HCT116 (cell line): ENCODE measurements at regions not wholly inside any gene's neighbourhood (a gene's known extent, or its start where the extent isn't known, plus 50 kb on each side); places are given as distances from the start of the nearest gene placed in this dataset.
A peak's percentile ranks its signal among the peaks of the same experiment; 100 is the strongest.

ENCODE experiments used
- ATAC-seq: fragments of 200-7000 bp; cut with Tn5 transposase; 2 replicates; pipeline ENCODE4 v1.9.1; 2020; ENCODE audit warnings: mild to moderate bottlenecking, moderate library complexity
- BruUV-seq: library from RNA; stranded (reverse); fragments of 400-500 nt; replicated peaks from 2 replicates; lab custom pipeline; 2021; lab: Mats Ljungman, UMichigan
- CTCF ChIA-PET: fragments of 300-600 bp; sonication (Branson Sonifier 250); formaldehyde crosslinking; loops from one replicate; lab custom pipeline; 2021; ENCODE audit warnings: antibody characterized with exemption; lab: Charles Lee
- POLR2A ChIA-PET: fragments of 300-600, 350-600 bp; sonication (Branson Sonifier 250); formaldehyde crosslinking; loops from one replicate; lab custom pipeline; 2021; ENCODE audit warnings: antibody characterized with exemption; lab: Charles Lee
- RAD21 ChIA-PET, 2 experiments: fragments of 300-600 bp; sonication (Branson Sonifier 250); formaldehyde crosslinking; loops; one replicate each; lab custom pipeline; 2023; ENCODE audit warnings: low total read pairs in 2 of 2; ENCODE audit not compliant: uncharacterized antibody in 2 of 2, unreplicated experiment in 2 of 2, low non-redundant PET in 1 of 2; lab: Charles Lee
- DNase-seq: peaks from one replicate; pipeline ENCODE4 v3.0.0-alpha.2; 2010; ENCODE audit warnings: low read depth, low spot score
- H2AFZ ChIP-seq: fragments of 200-600 bp; shearing (Covaris generic), sonication (generic); 2 replicates; pipeline ENCODE4 v1.6.1; 2017; ENCODE audit warnings: low read depth, mixed run types, mixed read lengths, antibody characterized with exemption, low read length; ENCODE audit not compliant: poor library complexity, severe bottlenecking
- H3K27ac ChIP-seq: 2 replicates; pipeline ENCODE4 v1.5.1; 2012; ENCODE audit warnings: low read depth, low read length
- H3K27me3 ChIP-seq: fragments of 200-600 bp; sonication (generic); 2 replicates; pipeline ENCODE4 v1.6.1; 2016; ENCODE audit warnings: mixed run types, low read length, mixed read lengths; ENCODE audit not compliant: insufficient read depth
- H3K36me3 ChIP-seq, 2 experiments: fragments of 200-500 bp in 1 of 2; fragments of 200-600 bp in 1 of 2; sonication (Bioruptor generic) in 1 of 2; sonication (generic) in 1 of 2; 2 replicates each; pipeline versions ENCODE4 v1.5.1 to v1.6.1; 2014 to 2016; ENCODE audit warnings: low read length in 2 of 2, inconsistent platforms in 1 of 2, mixed read lengths in 1 of 2, mixed run types in 1 of 2; ENCODE audit not compliant: insufficient read depth in 2 of 2, control insufficient read depth in 1 of 2
- H3K4me1 ChIP-seq, 2 experiments: fragments of 200-600 bp in 1 of 2; sonication (generic) in 1 of 2; 2 replicates each; pipeline versions ENCODE4 v1.5.1 to v1.6.1; 2012 to 2017; ENCODE audit warnings: low read length in 2 of 2, inconsistent platforms in 1 of 2, mild to moderate bottlenecking in 1 of 2, mixed read lengths in 1 of 2, mixed run types in 1 of 2, moderate library complexity in 1 of 2; ENCODE audit not compliant: insufficient read depth in 2 of 2, control insufficient read depth in 1 of 2
- H3K4me2 ChIP-seq: fragments of 200-600 bp; sonication (generic); 2 replicates; pipeline ENCODE4 v1.6.1; 2017; ENCODE audit warnings: mixed run types, low read length, mixed read lengths
- H3K4me3 ChIP-seq, 2 experiments: fragments of 200-600 bp in 1 of 2; sonication (generic) in 1 of 2; replicated peaks in 1 of 2; 2 replicates each; pipeline ENCODE4 v1.5.1; 2011 to 2016; ENCODE audit warnings: low read length in 2 of 2, control low read depth in 1 of 2, low read depth in 1 of 2, mild to moderate bottlenecking in 1 of 2, mixed read lengths in 1 of 2, mixed run types in 1 of 2
- H3K79me2 ChIP-seq: fragments of 200-600 bp; sonication (generic); 2 replicates; pipeline ENCODE4 v1.6.1; 2017; ENCODE audit warnings: mild to moderate bottlenecking, mixed run types, low read length, moderate library complexity, mixed read lengths; ENCODE audit not compliant: insufficient read depth
- H3K9ac ChIP-seq: fragments of 200-600 bp; sonication (generic); 2 replicates; pipeline ENCODE4 v1.6.1; 2016; ENCODE audit warnings: low read length, mixed read lengths
- H3K9me2 ChIP-seq: fragments of 200-600 bp; sonication (generic), shearing (Covaris generic); 2 replicates; pipeline ENCODE4 v1.6.1; 2017; ENCODE audit warnings: mixed run types, mild to moderate bottlenecking, moderate library complexity; ENCODE audit not compliant: insufficient read depth
- H3K9me3 ChIP-seq, 2 experiments: fragments of 200-500 bp in 1 of 2; fragments of 200-600 bp in 1 of 2; sonication (Bioruptor generic) in 1 of 2; sonication (generic) in 1 of 2; 2 replicates each; pipeline ENCODE4 v1.6.1; 2014 to 2017; ENCODE audit warnings: low read length in 2 of 2, mixed read lengths in 2 of 2, inconsistent platforms in 1 of 2, low read depth in 1 of 2, mild to moderate bottlenecking in 1 of 2, mixed run types in 1 of 2, moderate library complexity in 1 of 2; ENCODE audit not compliant: control insufficient read depth in 1 of 2, insufficient read depth in 1 of 2
- H4K20me1 ChIP-seq: fragments of 200-600 bp; sonication (generic), shearing (Covaris generic); 2 replicates; pipeline ENCODE4 v1.6.1; 2017; ENCODE audit warnings: mixed run types, mild to moderate bottlenecking, moderate library complexity; ENCODE audit not compliant: insufficient read depth
- CBX3 ChIP-seq: IDR thresholded peaks from 2 replicates; pipeline ENCODE4 v1.6.1; 2012; ENCODE audit warnings: low read depth
- CEBPB ChIP-seq: IDR thresholded peaks from 2 replicates; pipeline ENCODE4 v1.6.1; 2012; ENCODE audit warnings: low read depth
- ELF1 ChIP-seq: IDR thresholded peaks from 2 replicates; pipeline ENCODE4 v1.6.1; 2012; ENCODE audit warnings: low read depth, borderline replicate concordance
- EZH2phosphoT487 ChIP-seq: fragments of 200-600 bp; IDR thresholded peaks from 2 replicates; pipeline ENCODE4 v1.6.1; 2018; ENCODE audit warnings: antibody characterized with exemption, borderline replicate concordance
- FOSL1 ChIP-seq: IDR thresholded peaks from 2 replicates; pipeline ENCODE4 v1.6.1; 2012; ENCODE audit warnings: low read depth
- JUND ChIP-seq: IDR thresholded peaks from 2 replicates; pipeline ENCODE4 v1.6.1; 2012
- POLR2A ChIP-seq: IDR thresholded peaks from 2 replicates; pipeline ENCODE4 v1.7.0; 2011; ENCODE audit warnings: borderline replicate concordance; ENCODE audit not compliant: insufficient read depth, insufficient read length; ENCODE audit errors: extremely low read depth
- RAD21 ChIP-seq: IDR thresholded peaks from 2 replicates; pipeline ENCODE4 v1.6.1; 2012; ENCODE audit warnings: low read depth, mild to moderate bottlenecking
- SIN3A ChIP-seq: IDR thresholded peaks from 2 replicates; pipeline ENCODE4 v1.6.1; 2012; ENCODE audit warnings: low read depth
- SP1 ChIP-seq: IDR thresholded peaks from 2 replicates; pipeline ENCODE4 v1.6.1; 2012; ENCODE audit warnings: low read depth
- SRF ChIP-seq: IDR thresholded peaks from 2 replicates; pipeline ENCODE4 v1.6.1; 2012; ENCODE audit warnings: low read depth
- YY1 ChIP-seq: IDR thresholded peaks from 2 replicates; pipeline ENCODE4 v1.6.1; 2011; ENCODE audit warnings: low read length, low read depth, moderate library complexity, mild to moderate bottlenecking; ENCODE audit not compliant: insufficient replicate concordance; ENCODE audit errors: extremely low read depth
- ZFX ChIP-seq: fragments of 450-650 bp; IDR thresholded peaks from 2 replicates; pipeline ENCODE4 v1.6.1; 2017
- ZNF274 ChIP-seq: fragments of 200-500 bp; sonication (Bioruptor generic); IDR thresholded peaks from 2 replicates; pipeline ENCODE4 v1.6.1; 2014; ENCODE audit warnings: mild to moderate bottlenecking, low read depth, low read length, inconsistent platforms
- intact Hi-C: fragments of 100-400 bp; cut with micrococcal nuclease; formaldehyde crosslinking; loops from 2 replicates; pipeline ENCODE4 v1.10.0; 2022
- TF ChIP-seq, protein P1 (sequence below), 3 experiments: fragments of 200-600 bp in 1 of 3; sonication (generic) in 1 of 3; IDR thresholded peaks in 2 of 3; conservative IDR thresholded peaks in 1 of 3; 2 replicates each; pipeline ENCODE4 v1.5.1; 2012 to 2017; ENCODE audit warnings: low read depth in 2 of 3, low read length in 2 of 3, antibody characterized with exemption in 1 of 3, borderline replicate concordance in 1 of 3, control low read depth in 1 of 3, mild to moderate bottlenecking in 1 of 3, mixed read lengths in 1 of 3, mixed run types in 1 of 3, moderate library complexity in 1 of 3; ENCODE audit not compliant: insufficient read depth in 1 of 3
- TF ChIP-seq, protein P2 (sequence below): IDR thresholded peaks from 2 replicates; pipeline ENCODE4 v1.6.1; 2012
- TF ChIP-seq, protein P3 (sequence below): IDR thresholded peaks from 2 replicates; pipeline ENCODE4 v1.6.1; 2012
- TF ChIP-seq, protein P4 (sequence below): IDR thresholded peaks from 2 replicates; pipeline ENCODE4 v1.6.1; 2011; ENCODE audit warnings: mild to moderate bottlenecking, low read length, moderate library complexity; ENCODE audit not compliant: insufficient replicate concordance; ENCODE audit errors: extremely low read depth

DNA sequence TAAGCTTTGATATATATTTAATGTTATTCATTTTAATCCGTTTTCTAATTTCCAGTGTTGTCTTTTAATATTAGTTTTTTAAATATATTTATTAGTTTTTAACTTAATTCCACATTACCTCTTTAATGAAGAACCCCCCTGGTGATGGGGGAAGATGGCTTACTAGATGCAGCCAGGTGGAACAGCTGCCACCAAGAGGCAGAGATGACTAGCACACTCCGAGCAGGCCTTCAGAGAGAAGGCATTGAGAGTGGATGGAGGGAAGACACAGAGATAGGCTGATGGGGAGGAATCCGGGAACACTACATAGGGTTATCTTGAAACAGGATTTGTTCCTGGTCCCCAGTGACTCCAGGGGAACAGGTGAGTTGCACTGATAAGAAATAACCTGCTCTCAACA is 771.6 kb downstream of the LRFN5 start:
- Histone ChIP-seq H4K20me1 (no peaks in the 10 kb centered on the region), H3K36me3 (no peaks in the 10 kb centered on the region), H3K9me2 (no peaks in the 10 kb centered on the region), H3K27me3 (no peaks in the 10 kb centered on the region), H3K4me3 (no peak overlapping the region), H3K4me1 (no peaks in the 10 kb centered on the region), H2AFZ (no peak overlapping the region), H3K9me3 (no peaks in the 10 kb centered on the region), H3K79me2 (no peaks in the 10 kb centered on the region), H3K9ac (no peak overlapping the region), H3K27ac (no peak overlapping the region), H3K4me2 (no peak overlapping the region)
- ATAC-seq (peak; percentile 53; the same call in 1 of the 2 replicates), DNase-seq (no peak)
- ChIA-PET CTCF (no interaction called here), RAD21 (no interaction called here), POLR2A (no interaction called here)
- TF ChIP-seq, protein P1, sequence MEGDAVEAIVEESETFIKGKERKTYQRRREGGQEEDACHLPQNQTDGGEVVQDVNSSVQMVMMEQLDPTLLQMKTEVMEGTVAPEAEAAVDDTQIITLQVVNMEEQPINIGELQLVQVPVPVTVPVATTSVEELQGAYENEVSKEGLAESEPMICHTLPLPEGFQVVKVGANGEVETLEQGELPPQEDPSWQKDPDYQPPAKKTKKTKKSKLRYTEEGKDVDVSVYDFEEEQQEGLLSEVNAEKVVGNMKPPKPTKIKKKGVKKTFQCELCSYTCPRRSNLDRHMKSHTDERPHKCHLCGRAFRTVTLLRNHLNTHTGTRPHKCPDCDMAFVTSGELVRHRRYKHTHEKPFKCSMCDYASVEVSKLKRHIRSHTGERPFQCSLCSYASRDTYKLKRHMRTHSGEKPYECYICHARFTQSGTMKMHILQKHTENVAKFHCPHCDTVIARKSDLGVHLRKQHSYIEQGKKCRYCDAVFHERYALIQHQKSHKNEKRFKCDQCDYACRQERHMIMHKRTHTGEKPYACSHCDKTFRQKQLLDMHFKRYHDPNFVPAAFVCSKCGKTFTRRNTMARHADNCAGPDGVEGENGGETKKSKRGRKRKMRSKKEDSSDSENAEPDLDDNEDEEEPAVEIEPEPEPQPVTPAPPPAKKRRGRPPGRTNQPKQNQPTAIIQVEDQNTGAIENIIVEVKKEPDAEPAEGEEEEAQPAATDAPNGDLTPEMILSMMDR (IDR thresholded peaks at IDR 0.05 in 2 of 3, conservative IDR thresholded peaks at IDR 0.05 in 1 of 3; ENCODE audit: borderline replicate concordance in 1 of 3, insufficient read depth in 1 of 3, low read depth in 2 of 3, low read length in 2 of 3): 0 out of 6 replicates have a peak, but pooled peaks of 1 of the 3 experiments have one; percentile 10
- TF ChIP-seq SIN3A: no peak
- intact Hi-C loops: no loop called here
- BruUV-seq: no TSS peak

DNA sequence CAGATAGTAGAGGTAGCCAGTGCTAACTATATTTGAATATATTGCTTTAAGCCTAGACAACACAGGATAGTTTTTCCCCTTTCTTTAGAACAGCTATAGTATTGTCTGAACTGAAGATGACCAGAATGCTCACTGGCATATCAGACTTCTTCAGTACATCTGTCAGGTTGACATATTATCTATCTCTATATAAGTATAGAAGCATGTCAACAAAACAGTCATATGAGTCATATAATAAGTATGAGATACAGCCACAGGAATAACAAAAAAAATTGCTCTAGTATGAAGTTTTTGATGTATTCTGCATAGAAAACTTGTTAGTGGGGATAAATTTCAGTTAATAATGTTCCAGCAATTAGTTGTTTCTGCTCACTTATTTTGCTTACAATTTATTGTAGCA is 767.7 kb downstream of the LRFN5 start:
- Histone ChIP-seq H3K9ac (no peak overlapping the region), H3K4me2 (no peak overlapping the region), H3K27ac (no peak overlapping the region), H3K4me3 (no peak overlapping the region), H3K27me3 (no peaks in the 10 kb centered on the region), H3K9me2 (no peaks in the 10 kb centered on the region), H3K79me2 (no peaks in the 10 kb centered on the region), H3K9me3 (no peaks in the 10 kb centered on the region), H4K20me1 (no peaks in the 10 kb centered on the region), H3K4me1 (no peaks in the 10 kb centered on the region), H3K36me3 (no peaks in the 10 kb centered on the region), H2AFZ (no peak overlapping the region)
- TF ChIP-seq, protein P2, sequence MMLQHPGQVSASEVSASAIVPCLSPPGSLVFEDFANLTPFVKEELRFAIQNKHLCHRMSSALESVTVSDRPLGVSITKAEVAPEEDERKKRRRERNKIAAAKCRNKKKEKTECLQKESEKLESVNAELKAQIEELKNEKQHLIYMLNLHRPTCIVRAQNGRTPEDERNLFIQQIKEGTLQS: no peak
- no peak for TF ChIP-seq FOSL1
- TF ChIP-seq ELF1: no peak
- TF ChIP-seq ZFX: no peak
- TF ChIP-seq, protein P3, sequence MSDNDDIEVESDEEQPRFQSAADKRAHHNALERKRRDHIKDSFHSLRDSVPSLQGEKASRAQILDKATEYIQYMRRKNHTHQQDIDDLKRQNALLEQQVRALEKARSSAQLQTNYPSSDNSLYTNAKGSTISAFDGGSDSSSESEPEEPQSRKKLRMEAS: no peak
- TF ChIP-seq ZNF274: no peak
- TF ChIP-seq SP1: no peak
- no peak for TF ChIP-seq JUND
- TF ChIP-seq CEBPB: no peak
- no peak for TF ChIP-seq CBX3
- TF ChIP-seq, protein P4, sequence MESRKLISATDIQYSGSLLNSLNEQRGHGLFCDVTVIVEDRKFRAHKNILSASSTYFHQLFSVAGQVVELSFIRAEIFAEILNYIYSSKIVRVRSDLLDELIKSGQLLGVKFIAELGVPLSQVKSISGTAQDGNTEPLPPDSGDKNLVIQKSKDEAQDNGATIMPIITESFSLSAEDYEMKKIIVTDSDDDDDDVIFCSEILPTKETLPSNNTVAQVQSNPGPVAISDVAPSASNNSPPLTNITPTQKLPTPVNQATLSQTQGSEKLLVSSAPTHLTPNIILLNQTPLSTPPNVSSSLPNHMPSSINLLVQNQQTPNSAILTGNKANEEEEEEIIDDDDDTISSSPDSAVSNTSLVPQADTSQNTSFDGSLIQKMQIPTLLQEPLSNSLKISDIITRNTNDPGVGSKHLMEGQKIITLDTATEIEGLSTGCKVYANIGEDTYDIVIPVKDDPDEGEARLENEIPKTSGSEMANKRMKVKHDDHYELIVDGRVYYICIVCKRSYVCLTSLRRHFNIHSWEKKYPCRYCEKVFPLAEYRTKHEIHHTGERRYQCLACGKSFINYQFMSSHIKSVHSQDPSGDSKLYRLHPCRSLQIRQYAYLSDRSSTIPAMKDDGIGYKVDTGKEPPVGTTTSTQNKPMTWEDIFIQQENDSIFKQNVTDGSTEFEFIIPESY: no peak
- no peak for TF ChIP-seq POLR2A
- TF ChIP-seq SRF: no peak
- no peak for TF ChIP-seq YY1
- TF ChIP-seq EZH2phosphoT487: no peak
- TF ChIP-seq RAD21: no peak
- ChIA-PET RAD21 (no interaction called here), POLR2A (no interaction called here), CTCF (no interaction called here)
- ATAC-seq: no peak
- intact Hi-C loops: no loop called here
- no TSS peak for BruUV-seq
- DNase-seq: no peak
